Bronchial epithelial cell (primary cell): ENCODE measurements at regions not wholly inside any gene's neighbourhood (a gene's known extent, or its start where the extent isn't known, plus 50 kb on each side); places are given as distances from the start of the nearest gene placed in this dataset.
A peak's percentile ranks its signal among the peaks of the same experiment; 100 is the strongest.

Experiments
- DNase-seq: peaks from one replicate; pipeline ENCODE4 v3.0.0-alpha.2; 2010; ENCODE audit warnings: low read depth
- FAIRE-seq: peaks from 2 replicates; lab custom pipeline; 2011; peaks lifted over from hg19 to GRCh38; lab: Jason Lieb, UNC
- H3K27me3 ChIP-seq: 2 replicates; pipeline ENCODE4 v1.5.1; 2011; ENCODE audit warnings: low read length; ENCODE audit not compliant: control insufficient read depth, insufficient read depth
- H3K36me3 ChIP-seq: 2 replicates; pipeline ENCODE4 v1.5.1; 2011; ENCODE audit warnings: low read length; ENCODE audit not compliant: control insufficient read depth, insufficient read depth
- H3K4me3 ChIP-seq: 2 replicates; pipeline ENCODE4 v1.5.1; 2011; ENCODE audit warnings: mild to moderate bottlenecking, low read depth, low read length, control low read depth
- CTCF ChIP-seq: IDR thresholded peaks from 2 replicates; pipeline ENCODE4 v1.5.1; 2011; ENCODE audit warnings: mild to moderate bottlenecking, moderate library complexity, low read length, control low read depth, inconsistent platforms; ENCODE audit not compliant: insufficient read depth, severe bottlenecking

GRCh38 chr6:74071214-74071613 lies 375.2 kb downstream of the CD109 start:
- Histone ChIP-seq H3K4me3 (no peak overlapping the region), H3K36me3 (no peaks in the 10 kb centered on the region), H3K27me3 (no peaks in the 10 kb centered on the region)
- no peak for TF ChIP-seq CTCF
- FAIRE-seq (no peak), DNase-seq (no peak)

- no peak for DNase-seq
- no peak for FAIRE-seq
- H3K36me3 ChIP-seq, result no peaks in the 10 kb centered on the region
- no peaks in the 10 kb centered on the region for H3K27me3 ChIP-seq
- no peak for TF ChIP-seq CTCF
- H3K4me3 ChIP-seq, result no peak overlapping the region
Measured at GRCh38 chr6:74070711-74071110, 374.7 kb downstream of the CD109 start.

- FAIRE-seq, result no peak
- Histone ChIP-seq H3K4me3 (no peak overlapping the region), H3K27me3 (no peaks in the 10 kb centered on the region), H3K36me3 (no peaks in the 10 kb centered on the region)
- DNase-seq, result no peak
- TF ChIP-seq CTCF, result no peak
Measured at GRCh38 chr6:74070091-74070490, 374.1 kb downstream of the CD109 start.

GRCh38 chr6:74069089-74069581 lies 373.1 kb downstream of the CD109 start:
- Histone ChIP-seq H3K36me3 (no peaks in the 10 kb centered on the region), H3K4me3 (no peak overlapping the region), H3K27me3 (no peaks in the 10 kb centered on the region)
- FAIRE-seq (no peak), DNase-seq (no peak)
- TF ChIP-seq CTCF, result no peak

- Histone ChIP-seq H3K27me3 (no peaks in the 10 kb centered on the region), H3K4me3 (no peak overlapping the region), H3K36me3 (no peaks in the 10 kb centered on the region)
- peak; percentile 93 for FAIRE-seq
- peak; percentile 94 for DNase-seq
- TF ChIP-seq CTCF, result no peak
Measured at GRCh38 chr6:74066168-74066871, 370.3 kb downstream of the CD109 start.

GRCh38 chr6:74065705-74066104 lies 369.7 kb downstream of the CD109 start:
- no peaks in the 10 kb centered on the region for H3K27me3 ChIP-seq
- H3K4me3 ChIP-seq, result no peak overlapping the region
- no peak for DNase-seq
- no peak for TF ChIP-seq CTCF
- H3K36me3 ChIP-seq, result no peaks in the 10 kb centered on the region
- no peak for FAIRE-seq
